ENCODE measurements at regions not wholly inside any gene's neighbourhood (a gene's known extent, or its start where the extent isn't known, plus 50 kb on each side); places are given as distances from the start of the nearest gene placed in this dataset.
"Not testable (repeated sequence)": the region's sequence is repeated elsewhere in the genome, so short reads cannot be mapped to it uniquely, and the experiment has no call there.

GRCh38 chr20:47917549-47918070, 132.3 kb upstream of the SULF2 start:
- POLR2A ChIA-PET, result no interaction called here
- intact Hi-C loops (cut with micrococcal nuclease), result no loop called here
- H3K36me3 Mint-ChIP-seq (ENCODE audit: low read depth), result no peaks in the 10 kb centered on the region
- no peak for DNase-seq
- no peak overlapping the region for H3K4me3 Mint-ChIP-seq
- no peak for TF ChIP-seq CTCF (IDR thresholded peaks at IDR 0.05)
- no peak for ATAC-seq
- peaks cover 28% of the 10 kb centered on the region for H3K9me3 Mint-ChIP-seq
- no peak overlapping the region for H3K27ac Mint-ChIP-seq
- CTCF ChIA-PET, result no interaction called here
- no peaks in the 10 kb centered on the region for H3K4me1 Mint-ChIP-seq (ENCODE audit: low read depth)
- H3K27me3 Mint-ChIP-seq, result peaks cover 9% of the 10 kb centered on the region

DNA sequence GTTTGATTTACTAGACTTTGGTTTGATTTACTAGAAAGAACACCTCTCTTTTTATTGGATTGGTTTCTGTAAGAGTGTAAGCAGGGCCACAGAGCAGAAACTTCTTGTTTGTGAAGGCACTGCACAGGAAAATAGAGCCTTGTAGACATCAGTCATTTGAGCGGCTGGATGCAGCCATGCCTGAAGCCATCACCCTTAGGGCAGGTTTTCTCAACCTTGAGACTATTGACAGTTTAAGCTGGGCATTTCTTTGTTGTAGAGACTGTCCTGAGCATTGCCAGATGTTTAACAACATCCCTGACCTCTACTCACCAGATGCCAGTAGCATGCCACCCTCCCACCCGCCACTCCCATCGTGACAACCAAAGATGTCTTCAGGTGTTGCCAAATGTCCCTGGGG, 130.2 kb upstream of the SULF2 start:
- no peak for TF ChIP-seq CTCF (IDR thresholded peaks at IDR 0.05)
- ChIA-PET POLR2A (no interaction called here), CTCF (no interaction called here)
- intact Hi-C loops (cut with micrococcal nuclease), result no loop called here
- DNase-seq (no peak), ATAC-seq (no peak)
- Mint-ChIP-seq H3K4me3 (no peak overlapping the region), H3K4me1 (ENCODE audit: low read depth) (no peaks in the 10 kb centered on the region), H3K27ac (no peak overlapping the region), H3K9me3 (peaks cover 28% of the 10 kb centered on the region), H3K36me3 (ENCODE audit: low read depth) (no peaks in the 10 kb centered on the region), H3K27me3 (peaks cover 3% of the 10 kb centered on the region)

GRCh38 chr20:47914792-47915191, 129.5 kb upstream of the SULF2 start:
- H3K27me3 Mint-ChIP-seq, result peaks cover 1% of the 10 kb centered on the region
- no peak overlapping the region for H3K27ac Mint-ChIP-seq
- DNase-seq, result no peak
- H3K9me3 Mint-ChIP-seq, result peaks cover 28% of the 10 kb centered on the region
- H3K4me3 Mint-ChIP-seq, result no peak overlapping the region
- CTCF ChIA-PET, result no interaction called here
- no peaks in the 10 kb centered on the region for H3K36me3 Mint-ChIP-seq (ENCODE audit: low read depth)
- H3K4me1 Mint-ChIP-seq (ENCODE audit: low read depth), result no peaks in the 10 kb centered on the region
- intact Hi-C loops (cut with micrococcal nuclease), result no loop called here
- POLR2A ChIA-PET, result no interaction called here
- no peak for ATAC-seq
- no peak for TF ChIP-seq CTCF (IDR thresholded peaks at IDR 0.05)

DNA sequence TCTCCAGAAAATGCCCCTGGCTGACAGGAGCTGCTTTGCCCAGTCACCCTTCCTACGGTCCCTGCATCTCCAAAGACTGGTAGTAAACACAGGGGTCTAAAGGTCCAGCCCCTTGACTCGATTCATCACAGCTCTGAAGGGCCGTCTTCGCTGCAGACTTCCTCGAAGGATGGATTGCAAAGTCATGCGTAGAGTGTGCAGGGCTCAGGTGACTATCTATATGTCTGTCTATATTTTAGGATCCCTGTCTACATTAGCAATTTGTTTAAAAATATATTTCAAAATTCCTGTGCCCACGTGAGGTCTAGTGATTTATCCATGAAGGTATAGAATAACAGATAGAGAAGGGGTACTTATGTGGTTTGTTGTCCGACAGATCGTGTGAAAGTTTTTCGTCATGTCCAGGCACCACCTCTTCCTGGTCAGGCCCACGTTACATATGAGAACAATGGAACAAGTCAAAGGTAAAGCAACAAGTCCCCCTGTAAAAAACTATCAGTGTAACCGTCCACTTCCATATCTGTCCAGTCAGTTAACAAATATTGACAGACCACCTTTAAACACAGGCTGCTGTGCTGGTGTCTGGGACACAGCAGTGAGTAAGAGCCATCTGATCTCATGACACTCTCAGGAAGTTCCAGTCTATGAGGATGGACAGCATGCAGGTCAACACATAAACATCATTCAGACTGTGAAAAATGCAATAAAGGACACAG, 127.7 kb upstream of the SULF2 start:
- H3K27ac Mint-ChIP-seq; DNase-seq; H3K36me3 Mint-ChIP-seq (ENCODE audit: low read depth); POLR2A ChIA-PET; H3K27me3 Mint-ChIP-seq; CTCF ChIA-PET; H3K4me1 Mint-ChIP-seq (ENCODE audit: low read depth); intact Hi-C loops (cut with micrococcal nuclease); ATAC-seq; H3K4me3 Mint-ChIP-seq: not testable (repeated sequence)
- H3K9me3 Mint-ChIP-seq, result peaks cover 18% of the 10 kb centered on the region

DNA sequence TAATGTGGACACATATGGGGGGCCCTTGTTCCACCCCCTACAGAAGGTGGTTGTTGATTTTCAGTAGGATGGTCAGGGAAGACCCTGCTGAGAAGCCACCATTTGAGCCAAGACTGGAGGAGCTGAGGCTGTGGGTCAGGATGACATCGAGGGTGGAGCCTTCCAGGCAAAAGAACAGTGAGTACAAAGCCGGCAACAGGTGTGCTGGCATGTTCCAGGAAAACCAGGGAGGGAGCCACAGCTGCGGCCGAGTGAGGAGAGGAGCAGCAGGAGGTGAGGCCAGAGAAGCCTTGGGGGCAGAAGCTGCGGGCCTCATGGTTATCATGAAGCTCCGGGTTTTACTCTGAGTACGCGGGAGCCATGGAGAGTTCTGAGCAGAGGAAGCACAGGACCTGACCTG, 126.9 kb upstream of the SULF2 start:
- POLR2A ChIA-PET; ATAC-seq; CTCF ChIA-PET; H3K36me3 Mint-ChIP-seq (ENCODE audit: low read depth); DNase-seq; intact Hi-C loops (cut with micrococcal nuclease); H3K4me3 Mint-ChIP-seq; H3K4me1 Mint-ChIP-seq (ENCODE audit: low read depth); H3K27ac Mint-ChIP-seq; H3K27me3 Mint-ChIP-seq: not testable (repeated sequence)
- peaks cover 10% of the 10 kb centered on the region for H3K9me3 Mint-ChIP-seq

GRCh38 chr20:47909696-47910369, 124.6 kb upstream of the SULF2 start:
- POLR2A ChIA-PET; H3K9me3 Mint-ChIP-seq; CTCF ChIA-PET; H3K4me3 Mint-ChIP-seq; H3K36me3 Mint-ChIP-seq (ENCODE audit: low read depth); ATAC-seq; H3K27ac Mint-ChIP-seq; H3K4me1 Mint-ChIP-seq (ENCODE audit: low read depth); DNase-seq; intact Hi-C loops (cut with micrococcal nuclease); H3K27me3 Mint-ChIP-seq: not testable (repeated sequence)

DNA sequence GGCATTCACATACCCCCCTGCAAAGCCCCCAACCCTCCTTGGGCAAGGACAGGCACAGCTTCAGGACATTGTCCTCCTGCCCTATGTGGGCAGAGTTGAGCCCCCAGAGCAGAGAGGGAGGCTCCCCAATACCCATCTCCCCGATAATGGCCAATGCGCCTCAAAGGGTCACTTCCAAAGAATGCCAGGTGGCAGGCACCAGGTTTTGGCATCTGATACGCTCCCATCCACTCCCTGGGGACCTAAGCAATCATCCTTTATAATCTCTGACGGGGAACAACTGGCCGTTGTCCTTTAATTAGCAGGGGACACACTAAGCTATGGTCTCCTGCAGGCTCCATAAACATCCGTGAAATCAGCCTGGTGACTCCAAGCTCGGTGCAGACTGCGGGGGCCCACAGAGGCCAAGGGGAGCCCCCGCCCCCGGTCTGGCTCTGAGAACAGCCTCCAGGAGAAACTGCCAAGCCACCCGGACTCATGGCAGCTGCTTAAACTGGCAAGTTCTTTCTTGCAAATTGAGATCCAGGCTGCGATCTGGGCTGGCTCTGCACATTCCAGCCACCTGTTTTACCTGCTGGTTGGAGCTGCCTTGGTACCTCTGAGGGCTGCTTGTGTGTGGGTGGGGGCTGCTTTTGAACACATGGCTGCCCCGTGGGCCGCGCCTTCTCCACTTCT, 123.2 kb upstream of the SULF2 start:
- H3K27ac Mint-ChIP-seq; H3K4me3 Mint-ChIP-seq; DNase-seq; H3K9me3 Mint-ChIP-seq; H3K36me3 Mint-ChIP-seq (ENCODE audit: low read depth); POLR2A ChIA-PET; H3K27me3 Mint-ChIP-seq; intact Hi-C loops (cut with micrococcal nuclease); ATAC-seq; CTCF ChIA-PET; H3K4me1 Mint-ChIP-seq (ENCODE audit: low read depth): not testable (repeated sequence)

DNA sequence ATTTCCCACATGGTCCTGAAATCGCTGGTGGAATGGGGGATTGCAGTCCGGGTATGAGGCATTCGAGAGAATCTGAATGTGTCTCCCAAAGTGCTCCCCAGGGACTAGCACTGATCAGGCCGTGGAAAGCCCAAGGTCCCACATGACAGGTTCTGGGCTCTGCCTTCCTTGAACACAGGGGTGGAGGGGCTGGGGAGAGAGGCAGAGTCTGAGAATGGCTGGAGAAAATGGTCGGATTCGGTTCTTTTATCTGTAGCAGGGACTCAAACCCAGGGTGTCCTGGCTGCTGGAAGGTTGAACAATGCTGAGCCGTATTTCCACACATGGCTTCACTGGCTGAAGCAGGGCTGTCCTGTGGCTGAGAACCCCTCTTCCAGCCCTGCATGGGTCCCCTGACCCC, 122.7 kb upstream of the SULF2 start:
- H3K4me1 Mint-ChIP-seq (ENCODE audit: low read depth); H3K9me3 Mint-ChIP-seq; CTCF ChIA-PET; H3K27ac Mint-ChIP-seq; ATAC-seq; H3K36me3 Mint-ChIP-seq (ENCODE audit: low read depth); H3K4me3 Mint-ChIP-seq; intact Hi-C loops (cut with micrococcal nuclease); POLR2A ChIA-PET; H3K27me3 Mint-ChIP-seq; DNase-seq: not testable (repeated sequence)
